SU-DHL-6 (cell line): ENCODE measurements at regions not wholly inside any gene's neighbourhood (a gene's known extent, or its start where the extent isn't known, plus 50 kb on each side); places are given as distances from the start of the nearest gene placed in this dataset.

Experiments used
- H2AFZ ChIP-seq: fragments of 200-600 bp; sonication (generic); 2 replicates; pipeline ENCODE4 v1.6.1; 2014; ENCODE audit warnings: low read depth, mild to moderate bottlenecking, moderate library complexity, mixed read lengths, antibody characterized with exemption, low read length; ENCODE audit not compliant: severe bottlenecking
- H3F3A ChIP-seq: fragments of 200-600 bp; shearing (Covaris generic); 2 replicates; pipeline ENCODE4 v1.6.0; 2016; ENCODE audit warnings: antibody characterized with exemption, mild to moderate bottlenecking; ENCODE audit not compliant: insufficient read depth
- H3K27ac ChIP-seq: fragments of 200-600 bp; sonication (generic); 2 replicates; pipeline ENCODE4 v1.5.1; 2016; ENCODE audit warnings: low read depth, mild to moderate bottlenecking, low read length, moderate library complexity, mixed read lengths
- H3K27me3 ChIP-seq: fragments of 200-600 bp; sonication (generic), shearing (Covaris generic); 2 replicates; pipeline ENCODE4 v1.6.0; 2014; ENCODE audit warnings: mild to moderate bottlenecking, low read length
- H3K36me3 ChIP-seq: fragments of 200-600 bp; sonication (generic); 2 replicates; pipeline ENCODE4 v1.6.1; 2014; ENCODE audit warnings: mild to moderate bottlenecking, low read length, mixed read lengths
- H3K4me2 ChIP-seq: fragments of 300-600, 200-600 bp; shearing (Covaris generic), sonication (generic); 2 replicates; pipeline ENCODE4 v1.6.0; 2014; ENCODE audit warnings: low read length, low read depth, mild to moderate bottlenecking; ENCODE audit not compliant: poor library complexity, severe bottlenecking
- H3K4me3 ChIP-seq: fragments of 200-600 bp; sonication (generic); 2 replicates; pipeline ENCODE4 v1.5.1; 2014; ENCODE audit warnings: antibody characterized with exemption, low read length, mild to moderate bottlenecking, mixed read lengths; ENCODE audit not compliant: insufficient read depth, poor library complexity, severe bottlenecking
- H3K79me2 ChIP-seq: fragments of 200-600 bp; sonication (generic); 2 replicates; pipeline ENCODE4 v1.6.1; 2014; ENCODE audit warnings: mild to moderate bottlenecking, low read length, moderate library complexity; ENCODE audit not compliant: insufficient read depth
- H3K9ac ChIP-seq: fragments of 200-600 bp; sonication (generic); 2 replicates; pipeline ENCODE4 v1.7.0; 2014; ENCODE audit warnings: mild to moderate bottlenecking, low read length
- H3K9me2 ChIP-seq: fragments of 200-600 bp; sonication (generic); replicated peaks from 2 replicates; pipeline ENCODE4 v1.6.1; 2014; ENCODE audit warnings: low read length; ENCODE audit not compliant: insufficient read depth
- H3K9me3 ChIP-seq: fragments of 200-600 bp; sonication (generic); 2 replicates; pipeline ENCODE4 v1.6.1; 2014; ENCODE audit warnings: low read length, mixed read lengths; ENCODE audit not compliant: insufficient read depth
- H4K20me1 ChIP-seq: fragments of 200-600 bp; sonication (generic); 2 replicates; pipeline ENCODE4 v1.6.1; 2014; ENCODE audit warnings: low read depth, mild to moderate bottlenecking, antibody characterized with exemption, low read length, moderate library complexity, mixed read lengths
- EZH2phosphoT487 ChIP-seq: fragments of 200-600 bp; sonication (generic), shearing (Covaris generic); conservative IDR thresholded peaks from 2 replicates; pipeline ENCODE4 v1.6.1; 2018; ENCODE audit warnings: mild to moderate bottlenecking, antibody characterized with exemption, low read length, moderate library complexity, mixed read lengths
- TF ChIP-seq, protein P1 (sequence below): fragments of 200-600 bp; sonication (generic); IDR thresholded peaks from one replicate; pipeline ENCODE4 v1.5.1; 2017; ENCODE audit warnings: antibody characterized with exemption, mild to moderate bottlenecking, low read length, moderate library complexity; ENCODE audit not compliant: insufficient read depth, poor library complexity, severe bottlenecking

DNA sequence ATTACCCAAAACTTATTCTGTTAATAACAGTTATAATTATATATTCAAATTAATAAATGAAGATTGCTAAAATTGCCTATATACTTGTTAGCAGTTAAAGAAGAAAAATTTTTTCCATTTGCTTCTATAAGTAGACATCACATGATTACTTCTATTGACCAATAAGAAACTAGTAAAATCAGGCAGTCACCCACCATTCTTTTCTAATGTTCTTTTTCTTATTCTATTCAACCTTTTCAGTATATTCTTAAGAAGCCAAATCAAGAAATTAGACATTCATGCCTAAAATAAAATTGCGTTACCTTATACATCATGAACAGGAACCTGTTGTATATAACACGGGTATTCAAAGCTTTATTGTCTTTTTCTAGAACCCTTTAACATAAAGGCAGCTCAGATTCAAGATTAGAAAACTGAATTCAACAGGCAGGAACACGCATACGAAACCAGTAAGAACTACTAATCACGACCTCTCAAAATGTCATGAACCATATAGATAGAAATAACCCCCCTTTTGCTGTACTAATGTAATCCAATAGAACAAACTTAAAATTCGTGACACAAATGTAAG lies 568.1 kb upstream of the DIPK2B start:
- H3K27ac ChIP-seq: no peak overlapping the region
- H4K20me1 ChIP-seq: no peaks in the 10 kb centered on the region
- no peak overlapping the region for H2AFZ ChIP-seq
- H3K4me2 ChIP-seq: no peak overlapping the region
- no peaks in the 10 kb centered on the region for H3K79me2 ChIP-seq
- H3K9me3 ChIP-seq: no peaks in the 10 kb centered on the region
- no peaks in the 10 kb centered on the region for H3F3A ChIP-seq
- TF ChIP-seq EZH2phosphoT487: no peak
- TF ChIP-seq, protein P1, sequence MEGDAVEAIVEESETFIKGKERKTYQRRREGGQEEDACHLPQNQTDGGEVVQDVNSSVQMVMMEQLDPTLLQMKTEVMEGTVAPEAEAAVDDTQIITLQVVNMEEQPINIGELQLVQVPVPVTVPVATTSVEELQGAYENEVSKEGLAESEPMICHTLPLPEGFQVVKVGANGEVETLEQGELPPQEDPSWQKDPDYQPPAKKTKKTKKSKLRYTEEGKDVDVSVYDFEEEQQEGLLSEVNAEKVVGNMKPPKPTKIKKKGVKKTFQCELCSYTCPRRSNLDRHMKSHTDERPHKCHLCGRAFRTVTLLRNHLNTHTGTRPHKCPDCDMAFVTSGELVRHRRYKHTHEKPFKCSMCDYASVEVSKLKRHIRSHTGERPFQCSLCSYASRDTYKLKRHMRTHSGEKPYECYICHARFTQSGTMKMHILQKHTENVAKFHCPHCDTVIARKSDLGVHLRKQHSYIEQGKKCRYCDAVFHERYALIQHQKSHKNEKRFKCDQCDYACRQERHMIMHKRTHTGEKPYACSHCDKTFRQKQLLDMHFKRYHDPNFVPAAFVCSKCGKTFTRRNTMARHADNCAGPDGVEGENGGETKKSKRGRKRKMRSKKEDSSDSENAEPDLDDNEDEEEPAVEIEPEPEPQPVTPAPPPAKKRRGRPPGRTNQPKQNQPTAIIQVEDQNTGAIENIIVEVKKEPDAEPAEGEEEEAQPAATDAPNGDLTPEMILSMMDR: no peak
- H3K9me2 ChIP-seq: no peaks in the 10 kb centered on the region
- no peaks in the 10 kb centered on the region for H3K27me3 ChIP-seq
- no peaks in the 10 kb centered on the region for H3K36me3 ChIP-seq
- H3K4me3 ChIP-seq: no peak overlapping the region
- no peak overlapping the region for H3K9ac ChIP-seq

DNA sequence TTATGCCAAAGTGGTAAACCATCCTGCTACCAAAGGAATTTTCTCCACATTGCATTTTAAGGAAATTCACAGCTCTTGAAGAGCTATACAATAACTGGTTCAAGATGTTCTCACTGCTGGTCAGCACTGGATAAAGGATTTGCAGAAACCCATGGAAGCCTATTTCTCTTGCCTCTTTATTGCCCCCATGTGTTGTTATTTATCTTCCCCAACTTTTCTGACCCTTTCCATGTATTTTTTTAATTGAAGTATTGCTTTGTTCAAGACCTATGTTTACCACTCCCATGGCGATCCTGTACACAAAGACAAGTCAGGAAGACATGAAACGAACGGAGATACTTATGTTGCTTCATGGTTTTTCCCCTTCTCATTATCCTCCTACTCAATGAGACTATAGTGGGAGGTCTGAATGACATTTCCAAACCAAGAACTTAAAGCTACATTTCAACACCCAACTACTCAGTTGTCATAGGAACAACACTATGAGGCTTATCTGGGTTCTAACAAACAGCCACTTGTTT lies 566.4 kb upstream of the DIPK2B start:
- Histone ChIP-seq H3K79me2 (no peaks in the 10 kb centered on the region), H3K4me3 (no peak overlapping the region), H3K27me3 (no peaks in the 10 kb centered on the region), H3K9me2 (no peaks in the 10 kb centered on the region), H3K9ac (no peak overlapping the region), H3K36me3 (no peaks in the 10 kb centered on the region), H3F3A (no peaks in the 10 kb centered on the region), H2AFZ (no peak overlapping the region), H3K4me2 (no peak overlapping the region), H3K27ac (no peak overlapping the region), H3K9me3 (no peaks in the 10 kb centered on the region), H4K20me1 (no peaks in the 10 kb centered on the region)
- TF ChIP-seq, protein P1: no peak
- no peak for TF ChIP-seq EZH2phosphoT487

DNA sequence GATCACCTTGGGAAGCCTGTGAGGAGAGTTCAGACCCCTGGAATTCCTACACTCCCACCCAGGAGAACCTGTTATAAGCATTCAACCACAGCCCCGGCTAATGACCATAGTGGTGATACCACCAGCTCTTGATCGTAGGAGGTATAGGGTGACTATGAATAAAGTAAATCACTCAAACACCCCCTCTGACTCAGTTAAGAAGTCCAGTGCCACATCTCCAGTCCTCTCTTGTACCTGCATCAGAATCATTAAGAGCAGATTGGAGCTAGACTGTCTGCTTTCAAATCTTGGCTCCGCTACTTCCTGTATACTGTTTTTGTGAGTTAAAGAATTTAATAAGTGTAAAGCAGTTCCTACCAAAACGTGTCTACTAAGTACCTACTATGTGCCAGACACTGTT lies 565.1 kb upstream of the DIPK2B start:
- no peak overlapping the region for H3K9ac ChIP-seq
- TF ChIP-seq, protein P1: no peak
- TF ChIP-seq EZH2phosphoT487: no peak
- no peaks in the 10 kb centered on the region for H3K9me2 ChIP-seq
- no peaks in the 10 kb centered on the region for H4K20me1 ChIP-seq
- no peak overlapping the region for H3K4me2 ChIP-seq
- H3K27ac ChIP-seq: no peak overlapping the region
- H3K9me3 ChIP-seq: no peaks in the 10 kb centered on the region
- no peak overlapping the region for H3K4me3 ChIP-seq
- no peaks in the 10 kb centered on the region for H3K79me2 ChIP-seq
- H2AFZ ChIP-seq: no peak overlapping the region
- no peaks in the 10 kb centered on the region for H3K27me3 ChIP-seq
- H3F3A ChIP-seq: no peaks in the 10 kb centered on the region
- H3K36me3 ChIP-seq: no peaks in the 10 kb centered on the region
